Body of pancreas (tissue), 4 donors: ENCODE measurements at regions not wholly inside any gene's neighbourhood (a gene's known extent, or its start where the extent isn't known, plus 50 kb on each side); places are given as distances from the start of the nearest gene placed in this dataset.

Experiments used
- ATAC-seq: fragments of 150-250 bp; one replicate; pipeline ENCODE4 v1.9.1; 2016
- DNase-seq, 4 donors: peaks; one replicate each; pipeline ENCODE4 v3.0.0-alpha.2; 2019
- H3K27ac ChIP-seq, 4 donors: fragments of 200-600 bp; sonication (generic); 1 replicate in 3 of 4; 2 replicates in 1 of 4; pipeline versions ENCODE4 v1.5.1 to v1.6.1; 2016 to 2019; ENCODE audit warnings: mild to moderate bottlenecking in 1 of 4, mixed read lengths in 1 of 4, moderate library complexity in 1 of 4
- H3K27me3 ChIP-seq, 2 donors: fragments of 200-600 bp; sonication (generic); one replicate each; pipeline ENCODE4 v1.6.0; 2016; ENCODE audit warnings: mild to moderate bottlenecking in 1 of 2
- H3K36me3 ChIP-seq, 2 donors: fragments of 200-600 bp; sonication (generic); replicated peaks in 1 of 2; 2 replicates each; pipeline ENCODE4 v1.5.1; 2016; ENCODE audit warnings: low read depth in 2 of 2; ENCODE audit not compliant: insufficient read depth in 1 of 2
- H3K4me1 ChIP-seq: fragments of 200-600 bp; sonication (generic); one replicate; pipeline ENCODE4 v1.6.0; 2016
- H3K4me3 ChIP-seq, 2 donors: fragments of 200-600 bp; sonication (generic); 1 replicate in 1 of 2; 2 replicates in 1 of 2; pipeline ENCODE4 v1.5.1; 2016 to 2019
- H3K9me3 ChIP-seq, 3 donors: fragments of 200-600 bp; sonication (generic); 1 replicate in 2 of 3; 2 replicates in 1 of 3; pipeline ENCODE4 v1.5.1; 2016
- CTCF ChIP-seq, 7 experiments: fragments of 450-650 bp in 4 of 7; fragments of 200-600 bp in 3 of 7; sonication (generic) in 3 of 7; IDR thresholded peaks; one replicate each; pipeline ENCODE4 v1.5.1; 2016 to 2019; ENCODE audit warnings: antibody characterized with exemption in 7 of 7
- POLR2A ChIP-seq, 3 donors: fragments of 450-650 bp; IDR thresholded peaks; one replicate each; pipeline ENCODE4 v1.6.1; 2016; ENCODE audit warnings: antibody characterized with exemption in 3 of 3, mild to moderate bottlenecking in 2 of 3
- WGBS, 2 donors: methylation state at CpG; one replicate each; pipeline ENCODE4 v1.1.5; 2017; 5-methylcytosine and 5-hydroxymethylcytosine counted together
- intact Hi-C: fragments of 100-400 bp; cut with DNase I; formaldehyde crosslinking; loops from one replicate; pipeline ENCODE4 v1.15.1; 2023

- Histone ChIP-seq H3K4me3 (no peak overlapping the region), H3K27me3 (no peaks in the 10 kb centered on the region), H3K36me3 (no peaks in the 10 kb centered on the region), H3K9me3 (no peaks in the 10 kb centered on the region), H3K4me1 (no peaks in the 10 kb centered on the region), H3K27ac (no peak overlapping the region)
- TF ChIP-seq CTCF (IDR thresholded peaks at IDR 0.05) = no peak
- TF ChIP-seq POLR2A (IDR thresholded peaks at IDR 0.05) = no peak
- 46 to 54% methylated on average over 8 of the region's 8 CpGs for WGBS, 2 donors
- ATAC-seq (no peak), DNase-seq (no peak)
- intact Hi-C loops = no loop called here
These were observed 311.5 kb downstream of the COX7C start for GRCh38 chr5:86929123-86929766.

DNA sequence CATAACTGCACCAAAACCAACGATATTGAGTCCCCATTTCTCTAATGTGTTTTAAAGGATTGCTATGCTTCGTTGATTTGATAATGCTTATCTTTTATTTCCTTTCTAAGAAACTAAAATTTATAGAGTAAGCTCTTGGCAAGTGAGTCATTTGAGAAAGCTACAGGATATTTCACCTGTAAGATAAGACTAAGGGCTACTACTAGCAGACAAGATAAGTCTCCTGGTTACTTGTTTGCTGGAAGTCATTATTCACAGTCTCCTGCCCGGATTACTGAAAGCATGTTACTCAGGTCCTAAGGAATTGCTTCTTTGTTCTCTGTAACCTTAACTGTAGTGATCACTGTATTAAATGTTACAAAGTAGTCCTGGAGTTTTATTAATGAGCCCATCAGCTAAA is 315.9 kb upstream of the RASA1 start:
- ATAC-seq (no peak), DNase-seq (no peak)
- Histone ChIP-seq H3K4me1 (no peaks in the 10 kb centered on the region), H3K36me3 (no peaks in the 10 kb centered on the region), H3K4me3 (no peak overlapping the region), H3K27ac (no peak overlapping the region), H3K9me3 (no peaks in the 10 kb centered on the region), H3K27me3 (no peaks in the 10 kb centered on the region)
- intact Hi-C loops = no loop called here
- no peak for TF ChIP-seq CTCF (IDR thresholded peaks at IDR 0.05)
- WGBS, 2 donors = 30 to 40% methylated on average over 3 of the region's 3 CpGs

DNA sequence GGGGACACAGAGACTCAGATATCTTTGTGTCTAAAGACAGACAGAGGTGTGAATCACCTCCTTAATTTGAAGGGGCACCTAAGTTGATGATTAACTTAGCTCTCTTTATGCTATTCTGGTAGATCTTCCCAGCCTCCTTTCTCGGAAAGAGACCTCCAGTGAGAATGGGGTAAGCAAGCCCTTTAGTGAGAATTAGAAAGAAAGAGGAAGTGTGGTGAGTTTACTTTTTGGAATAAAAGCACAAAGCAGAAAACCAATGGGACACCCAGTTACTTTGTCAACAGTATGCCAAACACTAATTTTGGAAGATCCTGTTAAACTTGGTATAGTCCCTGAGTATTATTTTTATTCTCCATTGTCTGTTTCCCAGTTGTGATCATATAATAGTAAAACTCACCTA is 302.8 kb upstream of the RASA1 start:
- Histone ChIP-seq H3K36me3 (no peaks in the 10 kb centered on the region), H3K4me3 (no peak overlapping the region), H3K9me3 (no peaks in the 10 kb centered on the region), H3K27ac (no peak overlapping the region), H3K27me3 (no peaks in the 10 kb centered on the region), H3K4me1 (peaks cover 6% of the 10 kb centered on the region)
- no peak for DNase-seq
- 67 to 82% methylated on average over 1 of the region's 1 CpG for WGBS, 2 donors
- no peak for ATAC-seq
- TF ChIP-seq CTCF (IDR thresholded peaks at IDR 0.05) (no peak), POLR2A (IDR thresholded peaks at IDR 0.05) (no peak)
- intact Hi-C loops = no loop called here

- Histone ChIP-seq H3K36me3 (no peaks in the 10 kb centered on the region), H3K27ac (peak overlapping the region in 2 of 4 donors; percentile 49 to 58), H3K9me3 (no peaks in the 10 kb centered on the region), H3K27me3 (no peaks in the 10 kb centered on the region), H3K4me3 (no peak overlapping the region), H3K4me1 (peaks cover 6% of the 10 kb centered on the region)
- no peak for TF ChIP-seq POLR2A (IDR thresholded peaks at IDR 0.05)
- TF ChIP-seq CTCF (IDR thresholded peaks at IDR 0.05) = peak; percentile 16 to 66 (median 64)
- intact Hi-C loops = no loop called here
- WGBS, 2 donors = 3 to 4% methylated on average over 4 of the region's 4 CpGs
- peak; percentile 12 to 36 (median 17) for DNase-seq
- ATAC-seq = peak; percentile 73
These were observed 299.4 kb upstream of the RASA1 start for GRCh38 chr5:86968301-86968753.

GRCh38 chr5:86970361-86970760 is 297.3 kb upstream of the RASA1 start:
- ATAC-seq (no peak), DNase-seq (no peak)
- TF ChIP-seq CTCF (IDR thresholded peaks at IDR 0.05) = no peak
- no peak for TF ChIP-seq POLR2A (IDR thresholded peaks at IDR 0.05)
- no peaks in the 10 kb centered on the region for H3K36me3 ChIP-seq
- WGBS, 2 donors = 78 to 86% methylated on average over 3 of the region's 3 CpGs
- no peaks in the 10 kb centered on the region for H3K9me3 ChIP-seq
- no peak overlapping the region for H3K4me3 ChIP-seq
- intact Hi-C loops = no loop called here
- H3K4me1 ChIP-seq = peaks cover 6% of the 10 kb centered on the region
- H3K27me3 ChIP-seq = no peaks in the 10 kb centered on the region
- no peak overlapping the region for H3K27ac ChIP-seq
